ENCODE measurements at regions not wholly inside any gene's neighbourhood (a gene's known extent, or its start where the extent isn't known, plus 50 kb on each side); places are given as distances from the start of the nearest gene placed in this dataset.
"Not testable (repeated sequence)": the region's sequence is repeated elsewhere in the genome, so short reads cannot be mapped to it uniquely, and the experiment has no call there.

DNA sequence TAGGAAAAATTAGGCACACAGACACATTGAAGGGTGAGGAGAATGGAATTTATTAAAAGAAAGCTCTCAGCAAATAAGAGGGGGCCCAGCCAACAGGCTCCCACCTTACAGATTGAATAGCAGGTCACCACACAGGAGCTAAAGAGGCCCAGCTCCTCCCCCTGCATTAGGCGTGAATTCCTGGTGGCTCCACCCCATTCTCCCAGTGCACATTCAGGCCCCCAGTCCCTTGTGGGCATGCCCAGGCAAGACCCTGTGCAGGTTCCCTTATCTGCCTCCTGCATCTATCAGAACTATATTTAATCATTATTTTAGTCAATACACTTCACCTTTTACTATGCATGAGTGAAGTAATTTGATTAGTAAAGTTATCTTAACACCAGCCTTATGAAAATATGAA lies 856.3 kb upstream of the NDST4 start:
- no peak for DNase-seq

DNA sequence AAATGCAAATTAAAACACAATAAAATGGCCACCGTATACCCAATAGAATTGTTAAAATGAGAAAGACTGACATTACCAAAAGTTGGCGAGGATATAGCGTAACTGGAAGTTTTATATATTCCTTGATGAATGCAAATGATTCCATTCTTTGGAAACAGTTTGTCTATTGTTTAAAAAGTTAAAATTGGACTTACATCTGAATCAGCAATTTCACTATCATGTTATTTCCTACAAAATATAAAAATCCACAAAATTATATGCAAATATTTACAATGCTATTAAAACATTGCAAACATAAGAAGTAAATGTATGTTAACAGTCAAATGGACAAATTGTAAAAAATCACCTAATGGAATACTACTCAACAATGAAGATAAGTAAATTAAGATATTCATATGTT lies 852.2 kb upstream of the NDST4 start:
- H3K4me3 ChIP-seq: no peak overlapping the region
- H3K36me3 ChIP-seq: no peaks in the 10 kb centered on the region
- no peak overlapping the region for H3K27ac ChIP-seq
- intact Hi-C loops (cut with DNase I): no loop called here
- TF ChIP-seq, protein P1, sequence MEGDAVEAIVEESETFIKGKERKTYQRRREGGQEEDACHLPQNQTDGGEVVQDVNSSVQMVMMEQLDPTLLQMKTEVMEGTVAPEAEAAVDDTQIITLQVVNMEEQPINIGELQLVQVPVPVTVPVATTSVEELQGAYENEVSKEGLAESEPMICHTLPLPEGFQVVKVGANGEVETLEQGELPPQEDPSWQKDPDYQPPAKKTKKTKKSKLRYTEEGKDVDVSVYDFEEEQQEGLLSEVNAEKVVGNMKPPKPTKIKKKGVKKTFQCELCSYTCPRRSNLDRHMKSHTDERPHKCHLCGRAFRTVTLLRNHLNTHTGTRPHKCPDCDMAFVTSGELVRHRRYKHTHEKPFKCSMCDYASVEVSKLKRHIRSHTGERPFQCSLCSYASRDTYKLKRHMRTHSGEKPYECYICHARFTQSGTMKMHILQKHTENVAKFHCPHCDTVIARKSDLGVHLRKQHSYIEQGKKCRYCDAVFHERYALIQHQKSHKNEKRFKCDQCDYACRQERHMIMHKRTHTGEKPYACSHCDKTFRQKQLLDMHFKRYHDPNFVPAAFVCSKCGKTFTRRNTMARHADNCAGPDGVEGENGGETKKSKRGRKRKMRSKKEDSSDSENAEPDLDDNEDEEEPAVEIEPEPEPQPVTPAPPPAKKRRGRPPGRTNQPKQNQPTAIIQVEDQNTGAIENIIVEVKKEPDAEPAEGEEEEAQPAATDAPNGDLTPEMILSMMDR (IDR thresholded peaks at IDR 0.05): no peak
- no peak for TF ChIP-seq EP300 (IDR thresholded peaks at IDR 0.05)
- no peak for TF ChIP-seq POLR2A (IDR thresholded peaks at IDR 0.05)
- no peak for TF ChIP-seq POLR2AphosphoS5 (IDR thresholded peaks at IDR 0.05)
- H3K4me1 ChIP-seq: no peaks in the 10 kb centered on the region
- H3K9me3 ChIP-seq: no peaks in the 10 kb centered on the region
- no peak for DNase-seq
- no peaks in the 10 kb centered on the region for H3K27me3 ChIP-seq
- 95 to 96% methylated on average over 3 of the region's 3 CpGs for WGBS, 2 donors

More for the DNA sequence above, 856.3 kb upstream of the NDST4 start:
- Histone ChIP-seq H3K27me3 (no peaks in the 10 kb centered on the region), H3K36me3 (no peaks in the 10 kb centered on the region), H3K9me3 (no peaks in the 10 kb centered on the region), H3K27ac (no peak overlapping the region), H3K4me3 (no peak overlapping the region), H3K4me1 (no peaks in the 10 kb centered on the region)
- 42 to 87% methylated on average over 1 of the region's 1 CpG for WGBS, 2 donors
- no peak for TF ChIP-seq POLR2AphosphoS5 (IDR thresholded peaks at IDR 0.05)
- TF ChIP-seq EP300 (IDR thresholded peaks at IDR 0.05): no peak
- TF ChIP-seq POLR2A (IDR thresholded peaks at IDR 0.05): no peak
- TF ChIP-seq, protein P1 (IDR thresholded peaks at IDR 0.05): no peak
- intact Hi-C loops (cut with DNase I): no loop called here

DNA sequence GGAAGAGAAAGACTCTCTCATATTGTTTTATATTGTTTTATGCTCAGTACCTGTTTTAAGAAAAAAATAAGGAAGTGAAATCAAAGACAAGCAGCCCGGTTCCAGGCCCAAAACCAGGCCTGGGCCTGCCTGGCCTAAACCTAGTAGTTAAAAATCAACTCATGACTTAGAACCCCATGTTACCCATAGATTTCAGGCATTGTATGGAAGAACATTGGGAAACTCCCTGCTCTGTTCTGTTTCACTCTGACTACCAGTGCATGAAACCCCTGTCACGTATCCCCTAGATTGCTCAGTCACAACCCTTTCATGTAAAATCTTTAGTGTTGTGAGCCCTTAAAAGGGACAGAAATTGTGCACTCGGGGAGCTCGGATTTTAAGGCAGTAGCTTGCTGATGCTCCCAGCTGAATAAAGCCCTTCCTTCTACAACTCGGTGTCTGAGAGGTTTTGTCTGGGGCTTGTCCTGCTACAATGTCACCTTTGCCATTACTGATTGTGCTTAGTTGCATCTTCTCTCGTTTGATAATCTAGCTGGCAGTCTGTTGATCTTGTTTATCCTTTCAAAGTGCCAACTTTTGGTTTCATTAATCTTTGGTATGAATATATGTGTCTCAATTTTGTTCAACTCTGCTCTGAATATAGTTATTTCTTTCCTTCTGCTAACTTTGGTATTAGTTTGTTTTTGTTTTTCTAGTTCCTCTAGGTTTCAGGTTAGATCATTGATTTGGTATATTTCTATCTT lies 842.8 kb upstream of the NDST4 start:
- WGBS, 2 donors: 76% methylated on average over 6 of the region's 6 CpGs
- H3K4me3 ChIP-seq; H3K9me3 ChIP-seq; DNase-seq; intact Hi-C loops (cut with DNase I); H3K27me3 ChIP-seq; H3K4me1 ChIP-seq; H3K36me3 ChIP-seq; H3K27ac ChIP-seq: not testable (repeated sequence)

DNA sequence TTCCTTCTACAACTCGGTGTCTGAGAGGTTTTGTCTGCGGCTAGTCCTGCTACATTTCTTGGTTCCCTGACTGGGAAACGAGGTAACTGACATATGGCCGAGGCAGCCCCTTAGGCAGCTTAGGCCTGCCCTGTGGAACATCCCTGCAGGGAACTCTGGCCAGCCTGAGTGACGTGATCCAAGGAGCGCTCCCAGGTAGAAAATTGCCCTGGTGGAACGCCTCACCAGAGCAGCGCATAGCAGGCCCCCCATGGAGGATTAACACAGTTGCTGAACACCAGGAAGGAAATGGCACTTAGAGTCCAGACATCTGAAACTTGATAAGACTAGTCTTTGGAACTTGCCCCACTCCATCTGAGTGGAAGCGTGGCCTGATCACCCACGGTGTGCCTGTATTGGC lies 837.4 kb upstream of the NDST4 start:
- no peak for DNase-seq
- Histone ChIP-seq H3K36me3 (no peaks in the 10 kb centered on the region), H3K4me1 (no peaks in the 10 kb centered on the region), H3K9me3 (no peaks in the 10 kb centered on the region), H3K27me3 (no peaks in the 10 kb centered on the region), H3K4me3 (no peak overlapping the region), H3K27ac (no peak overlapping the region)
- WGBS, 2 donors: 90 to 91% methylated on average over 10 of the region's 10 CpGs
- intact Hi-C loops (cut with DNase I): no loop called here
- TF ChIP-seq, protein P1 (IDR thresholded peaks at IDR 0.05): no peak
- TF ChIP-seq POLR2A (IDR thresholded peaks at IDR 0.05) (no peak), POLR2AphosphoS5 (IDR thresholded peaks at IDR 0.05) (no peak), EP300 (IDR thresholded peaks at IDR 0.05) (no peak)

DNA sequence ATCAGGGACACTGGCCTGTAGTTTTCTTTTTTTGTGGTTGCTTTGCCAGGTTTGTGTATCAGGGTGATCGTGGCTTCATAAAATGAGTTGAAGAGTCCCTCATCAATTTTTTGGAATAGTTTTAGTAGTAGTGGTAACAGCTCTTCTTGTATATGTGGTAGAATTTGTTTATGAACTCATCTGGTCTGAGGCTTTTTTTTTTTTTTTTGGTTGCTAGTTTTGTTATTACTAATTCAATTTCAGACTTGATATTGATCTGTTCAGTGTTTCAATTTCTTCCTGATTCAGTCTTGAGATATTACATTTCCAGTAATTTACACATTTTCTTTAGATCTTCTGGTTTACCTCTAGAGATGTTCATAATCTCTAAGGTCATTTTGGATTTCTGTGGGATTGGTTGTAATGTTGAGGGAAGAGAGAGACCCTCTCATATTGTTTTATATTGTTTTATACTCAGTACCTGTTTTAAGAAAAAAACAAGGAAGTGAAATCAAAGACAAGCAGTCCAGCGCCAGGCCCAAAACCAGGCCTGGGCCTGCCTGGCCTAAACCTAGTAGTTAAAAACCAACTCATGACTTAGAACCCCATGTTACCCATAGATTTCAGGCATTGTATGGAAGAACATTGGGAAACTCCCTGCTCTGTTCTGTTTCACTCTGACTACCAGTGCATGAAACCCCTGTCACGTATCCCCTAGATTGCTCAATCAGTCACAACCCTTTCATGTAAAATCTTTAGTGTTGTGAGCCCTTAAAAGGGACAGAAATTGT lies 836.7 kb upstream of the NDST4 start:
- H3K27ac ChIP-seq; H3K9me3 ChIP-seq; H3K36me3 ChIP-seq; H3K4me3 ChIP-seq; H3K4me1 ChIP-seq; DNase-seq; intact Hi-C loops (cut with DNase I); H3K27me3 ChIP-seq: not testable (repeated sequence)
- WGBS, 2 donors: 88 to 92% methylated on average over 3 of the region's 3 CpGs

All from sigmoid colon (tissue), 6 donors.